ENCODE measurements at regions not wholly inside any gene's neighbourhood (a gene's known extent, or its start where the extent isn't known, plus 50 kb on each side); places are given as distances from the start of the nearest gene placed in this dataset.

DNA sequence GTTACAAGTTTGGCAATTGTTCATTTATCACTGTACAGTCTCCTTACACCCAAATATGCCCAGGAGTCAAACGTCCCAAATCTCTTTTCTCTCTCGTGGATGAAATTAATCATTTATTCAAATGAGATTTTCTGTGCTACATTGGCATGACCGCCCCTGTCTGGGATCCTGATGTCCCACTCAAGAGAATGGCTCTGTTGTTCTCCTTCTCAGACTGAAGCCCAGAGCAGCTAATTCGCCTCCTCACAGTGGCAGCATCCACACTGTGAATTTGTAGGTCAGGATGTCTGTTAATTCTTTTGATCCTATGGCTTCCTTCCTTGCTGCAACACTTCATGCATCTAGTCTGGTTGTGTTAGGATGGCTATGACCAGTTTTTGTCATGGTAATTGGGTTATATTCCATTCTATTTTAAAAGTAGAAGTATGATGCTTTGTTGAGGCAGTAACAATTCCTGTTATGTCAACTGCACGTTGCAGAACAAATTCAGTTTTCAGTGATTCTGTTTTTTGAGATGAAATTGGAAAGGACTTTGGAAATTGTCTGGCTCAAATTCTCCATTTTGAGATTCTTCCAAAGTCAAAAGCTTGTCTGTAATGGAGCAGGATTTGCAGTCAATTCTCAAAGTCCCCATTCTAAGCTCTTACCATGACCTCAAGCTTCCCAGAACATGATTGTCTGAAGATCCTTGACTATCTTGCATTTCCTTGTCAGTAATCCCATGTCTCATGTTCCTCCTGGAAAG lies 141.5 kb upstream of the GAS1 start:
- TF ChIP-seq, protein P1, sequence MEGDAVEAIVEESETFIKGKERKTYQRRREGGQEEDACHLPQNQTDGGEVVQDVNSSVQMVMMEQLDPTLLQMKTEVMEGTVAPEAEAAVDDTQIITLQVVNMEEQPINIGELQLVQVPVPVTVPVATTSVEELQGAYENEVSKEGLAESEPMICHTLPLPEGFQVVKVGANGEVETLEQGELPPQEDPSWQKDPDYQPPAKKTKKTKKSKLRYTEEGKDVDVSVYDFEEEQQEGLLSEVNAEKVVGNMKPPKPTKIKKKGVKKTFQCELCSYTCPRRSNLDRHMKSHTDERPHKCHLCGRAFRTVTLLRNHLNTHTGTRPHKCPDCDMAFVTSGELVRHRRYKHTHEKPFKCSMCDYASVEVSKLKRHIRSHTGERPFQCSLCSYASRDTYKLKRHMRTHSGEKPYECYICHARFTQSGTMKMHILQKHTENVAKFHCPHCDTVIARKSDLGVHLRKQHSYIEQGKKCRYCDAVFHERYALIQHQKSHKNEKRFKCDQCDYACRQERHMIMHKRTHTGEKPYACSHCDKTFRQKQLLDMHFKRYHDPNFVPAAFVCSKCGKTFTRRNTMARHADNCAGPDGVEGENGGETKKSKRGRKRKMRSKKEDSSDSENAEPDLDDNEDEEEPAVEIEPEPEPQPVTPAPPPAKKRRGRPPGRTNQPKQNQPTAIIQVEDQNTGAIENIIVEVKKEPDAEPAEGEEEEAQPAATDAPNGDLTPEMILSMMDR (IDR thresholded peaks at IDR 0.05): no peak

DNA sequence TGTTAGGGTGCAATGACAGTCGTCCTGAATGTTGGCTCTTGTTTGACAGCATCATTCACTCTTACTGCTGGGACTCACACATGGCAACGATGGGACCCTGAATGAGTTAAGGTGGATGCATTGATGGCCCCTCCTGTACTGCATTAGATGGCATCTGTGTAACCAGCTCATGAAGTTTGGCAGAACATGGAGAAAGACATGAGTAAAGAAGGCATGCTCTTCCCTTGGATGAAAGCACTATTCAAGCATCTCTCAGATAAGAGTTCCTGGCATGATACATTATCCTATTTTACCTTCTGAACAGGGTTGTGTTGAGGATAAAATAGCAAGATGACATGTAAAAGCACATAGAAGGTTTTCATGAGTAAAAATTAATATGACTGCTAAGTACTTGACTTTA lies 142.2 kb upstream of the GAS1 start:
- TF ChIP-seq, protein P1 (IDR thresholded peaks at IDR 0.05): no peak

DNA sequence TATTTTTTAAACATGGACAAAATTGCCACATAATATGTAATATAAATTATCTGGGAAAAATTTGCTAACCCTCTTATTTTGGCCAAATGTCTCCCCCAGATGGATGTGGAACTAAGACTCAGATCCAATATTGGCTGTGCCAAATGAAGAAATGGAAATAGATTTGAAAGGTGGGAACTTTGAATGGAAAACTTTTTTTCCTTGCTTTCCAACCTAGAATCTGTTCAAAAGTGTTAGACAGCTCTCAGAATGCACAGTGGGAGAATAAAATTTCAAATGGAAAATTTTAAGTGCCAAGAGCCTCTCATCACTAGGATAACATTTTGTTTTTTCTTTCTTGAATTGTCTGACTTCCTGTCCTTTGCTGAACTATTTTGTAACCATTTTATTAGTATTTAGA lies 142.6 kb upstream of the GAS1 start:
- TF ChIP-seq, protein P1 (IDR thresholded peaks at IDR 0.05): no peak

DNA sequence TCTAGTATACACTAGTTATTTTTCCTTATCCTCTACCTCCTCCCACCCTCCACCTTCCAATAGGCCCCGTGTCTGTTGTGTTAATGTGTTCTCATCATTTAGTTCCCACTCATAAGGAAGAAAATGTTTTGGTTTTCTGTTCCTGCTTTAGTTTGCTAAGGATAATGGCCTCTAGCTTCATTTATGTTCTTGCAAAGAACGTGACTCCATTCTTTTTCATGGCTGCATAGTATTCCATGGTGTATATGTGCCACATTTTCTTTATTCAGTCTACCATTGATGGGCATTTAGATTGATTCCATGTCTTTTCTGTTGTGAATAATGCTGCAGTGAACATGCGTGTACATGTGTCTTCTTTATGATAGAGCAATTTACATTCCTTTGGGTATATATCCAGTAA lies 146.5 kb upstream of the GAS1 start:
- TF ChIP-seq, protein P1 (IDR thresholded peaks at IDR 0.05): no peak

DNA sequence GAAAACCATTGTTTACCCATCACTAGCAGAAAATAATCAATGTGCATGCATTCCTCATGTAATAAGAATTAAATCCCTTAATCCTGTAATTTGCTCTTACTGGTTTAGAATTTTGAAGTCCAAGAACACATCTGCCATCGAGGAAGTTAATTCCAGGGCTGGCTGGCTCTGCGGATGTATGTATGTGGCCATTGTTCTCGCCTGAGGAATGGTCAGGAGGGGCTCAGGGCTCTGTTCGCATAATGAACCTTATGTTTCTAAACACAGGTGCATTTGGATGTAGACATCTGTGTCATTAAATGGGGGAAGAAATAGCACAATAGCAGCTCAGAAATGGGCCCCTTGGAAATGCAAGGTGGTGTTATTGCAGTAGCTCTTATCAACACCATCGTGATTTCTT lies 148.6 kb upstream of the GAS1 start:
- TF ChIP-seq, protein P1 (IDR thresholded peaks at IDR 0.05): no peak

DNA sequence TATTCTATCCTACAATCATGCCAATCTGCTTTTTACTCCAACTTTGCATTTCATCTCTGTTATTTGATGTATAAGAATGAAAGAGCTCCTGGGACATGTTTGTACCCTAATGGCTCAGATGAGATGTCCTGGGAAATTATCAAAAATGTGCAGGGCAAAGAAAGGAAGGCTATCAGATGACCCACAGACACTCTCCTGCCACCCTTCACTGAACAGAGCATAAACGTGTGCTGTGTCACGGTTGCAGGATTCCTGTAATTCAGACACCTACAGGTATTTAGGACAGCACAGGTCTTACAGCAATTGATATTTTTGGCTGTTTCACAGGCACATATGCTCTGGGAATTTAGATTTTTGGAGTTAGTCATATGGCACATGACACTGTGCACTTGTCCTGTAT lies 149.2 kb upstream of the GAS1 start:
- TF ChIP-seq, protein P1 (IDR thresholded peaks at IDR 0.05): no peak

DNA sequence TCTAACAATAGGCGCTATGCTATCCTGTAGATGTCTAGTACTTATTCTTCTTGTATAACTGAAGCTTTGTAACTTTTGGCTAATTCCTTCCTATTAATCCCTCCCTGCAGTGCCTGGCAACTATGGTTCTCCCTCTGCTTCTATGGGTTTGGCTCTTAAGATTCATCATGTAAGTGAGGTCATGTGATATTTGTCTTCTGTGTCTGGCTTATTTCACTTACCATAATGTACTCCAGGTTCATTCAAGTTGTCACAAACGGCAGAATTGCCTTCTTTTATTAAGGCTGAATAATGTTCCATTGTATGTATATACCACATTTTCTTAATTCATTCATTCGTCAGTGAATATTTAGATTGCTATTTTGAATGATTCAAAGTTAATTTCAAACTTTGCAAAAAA lies 149.9 kb upstream of the GAS1 start:
- TF ChIP-seq, protein P1 (IDR thresholded peaks at IDR 0.05): no peak

DNA sequence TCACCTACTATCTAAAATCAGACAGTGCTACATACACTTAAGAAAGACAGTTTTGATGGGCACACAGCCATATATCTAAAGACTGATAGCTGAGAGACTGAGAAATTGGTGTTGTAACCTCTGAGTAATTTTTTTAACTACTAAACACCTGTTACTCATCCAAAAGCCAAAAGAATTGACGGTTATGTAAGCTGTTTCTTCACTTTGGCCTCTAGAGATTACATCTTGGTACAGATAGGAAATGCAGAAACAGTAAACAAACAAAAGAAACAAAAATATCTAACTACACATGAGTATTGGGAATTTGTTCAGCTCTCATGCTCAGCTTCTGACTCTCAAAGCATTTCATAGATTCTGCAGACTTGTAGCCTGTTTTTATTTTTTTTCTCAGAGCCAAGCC lies 152.1 kb upstream of the GAS1 start:
- TF ChIP-seq, protein P1 (IDR thresholded peaks at IDR 0.05): no peak
